ACC112 (cell line): ENCODE measurements at regions not wholly inside any gene's neighbourhood (a gene's known extent, or its start where the extent isn't known, plus 50 kb on each side); places are given as distances from the start of the nearest gene placed in this dataset.
"Not testable (repeated sequence)": the region's sequence is repeated elsewhere in the genome, so short reads cannot be mapped to it uniquely, and the experiment has no call there.

Source experiments
- H2AFZ ChIP-seq: fragments of 200-600 bp; sonication (generic); one replicate; pipeline ENCODE4 v1.6.0; 2017; ENCODE audit warnings: antibody characterized with exemption, low read length; ENCODE audit not compliant: unreplicated experiment
- H3K27ac ChIP-seq: fragments of 200-600 bp; sonication (generic); 2 replicates; pipeline ENCODE4 v1.5.1; 2014; ENCODE audit warnings: low read depth, mild to moderate bottlenecking, antibody characterized with exemption, low read length, moderate library complexity
- H3K27me3 ChIP-seq: fragments of 200-600 bp; sonication (generic); 2 replicates; pipeline ENCODE4 v1.6.1; 2014; ENCODE audit warnings: mild to moderate bottlenecking, antibody characterized with exemption, low read length, moderate library complexity, mixed read lengths; ENCODE audit not compliant: insufficient read depth
- H3K36me3 ChIP-seq: fragments of 200-600 bp; sonication (generic); 2 replicates; pipeline ENCODE4 v1.6.1; 2016; ENCODE audit warnings: mild to moderate bottlenecking, antibody characterized with exemption, low read length, moderate library complexity, mixed read lengths; ENCODE audit not compliant: insufficient read depth
- H3K4me1 ChIP-seq: fragments of 200-600 bp; sonication (generic); one replicate; pipeline ENCODE4 v1.6.1; 2016; ENCODE audit warnings: low read length, mixed read lengths; ENCODE audit not compliant: insufficient read depth, unreplicated experiment, control insufficient read depth
- H3K4me3 ChIP-seq: fragments of 200-600 bp; sonication (generic); 2 replicates; pipeline ENCODE4 v1.5.1; 2014; ENCODE audit warnings: mild to moderate bottlenecking, low read depth, low read length
- H3K79me2 ChIP-seq: fragments of 200-600 bp; sonication (generic); one replicate; pipeline ENCODE4 v1.6.0; 2016; ENCODE audit warnings: low read length; ENCODE audit not compliant: control insufficient read depth, unreplicated experiment, insufficient read depth

- Histone ChIP-seq H3K4me1 (no peaks in the 10 kb centered on the region), H3K4me3 (no peak overlapping the region), H3K36me3 (no peaks in the 10 kb centered on the region), H3K27me3 (peaks cover 60% of the 10 kb centered on the region), H2AFZ (no peak overlapping the region), H3K27ac (no peak overlapping the region), H3K79me2 (no peaks in the 10 kb centered on the region)
Measured at GRCh38 chr1:47686731-47687630, 249.1 kb downstream of the FOXD2 start.

- Histone ChIP-seq H3K36me3 (no peaks in the 10 kb centered on the region), H3K4me1 (no peaks in the 10 kb centered on the region), H3K27ac (no peak overlapping the region), H3K79me2 (no peaks in the 10 kb centered on the region), H2AFZ (no peak overlapping the region), H3K4me3 (no peak overlapping the region), H3K27me3 (peaks cover 65% of the 10 kb centered on the region)
Measured at GRCh38 chr1:47687631-47688460, 250.0 kb downstream of the FOXD2 start.

- H2AFZ ChIP-seq, result no peak overlapping the region
- H3K4me3 ChIP-seq, result no peak overlapping the region
- H3K4me1 ChIP-seq, result no peaks in the 10 kb centered on the region
- H3K27ac ChIP-seq, result no peak overlapping the region
- no peaks in the 10 kb centered on the region for H3K36me3 ChIP-seq
- H3K79me2 ChIP-seq, result no peaks in the 10 kb centered on the region
- peaks cover 72% of the 10 kb centered on the region for H3K27me3 ChIP-seq
Measured at GRCh38 chr1:47688461-47689296, 250.8 kb downstream of the FOXD2 start.

- Histone ChIP-seq H3K4me3 (no peak overlapping the region), H2AFZ (no peak overlapping the region), H3K27me3 (peaks cover 71% of the 10 kb centered on the region), H3K79me2 (no peaks in the 10 kb centered on the region), H3K27ac (no peak overlapping the region), H3K4me1 (no peaks in the 10 kb centered on the region), H3K36me3 (no peaks in the 10 kb centered on the region)
Measured at GRCh38 chr1:47689894-47690293, 252.1 kb downstream of the FOXD2 start.

- Histone ChIP-seq H3K27ac (no peak overlapping the region), H3K4me3 (no peak overlapping the region), H3K79me2 (no peaks in the 10 kb centered on the region), H3K36me3 (no peaks in the 10 kb centered on the region), H3K27me3 (peaks cover 65% of the 10 kb centered on the region), H3K4me1 (no peaks in the 10 kb centered on the region), H2AFZ (no peak overlapping the region)
Measured at GRCh38 chr1:47690341-47691250, 252.8 kb downstream of the FOXD2 start.

GRCh38 chr1:47691293-47691692 lies 253.4 kb downstream of the FOXD2 start:
- H3K36me3 ChIP-seq, H3K4me3 ChIP-seq, H2AFZ ChIP-seq, H3K4me1 ChIP-seq, H3K79me2 ChIP-seq, H3K27ac ChIP-seq: not testable (repeated sequence)
- peaks cover 59% of the 10 kb centered on the region for H3K27me3 ChIP-seq

- H3K4me1 ChIP-seq, result no peaks in the 10 kb centered on the region
- peaks cover 50% of the 10 kb centered on the region for H3K27me3 ChIP-seq
- no peaks in the 10 kb centered on the region for H3K79me2 ChIP-seq
- no peaks in the 10 kb centered on the region for H3K36me3 ChIP-seq
- H3K4me3 ChIP-seq, result no peak overlapping the region
- H2AFZ ChIP-seq, result no peak overlapping the region
- H3K27ac ChIP-seq, result no peak overlapping the region
Measured at GRCh38 chr1:47692196-47692595, 254.4 kb downstream of the FOXD2 start.

GRCh38 chr1:47693115-47693514 lies 255.3 kb downstream of the FOXD2 start:
- Histone ChIP-seq H3K4me3 (no peak overlapping the region), H3K27ac (no peak overlapping the region), H3K27me3 (peaks cover 41% of the 10 kb centered on the region), H2AFZ (no peak overlapping the region), H3K4me1 (no peaks in the 10 kb centered on the region), H3K36me3 (no peaks in the 10 kb centered on the region), H3K79me2 (no peaks in the 10 kb centered on the region)

- Histone ChIP-seq H2AFZ (no peak overlapping the region), H3K4me3 (no peak overlapping the region), H3K4me1 (no peaks in the 10 kb centered on the region), H3K36me3 (no peaks in the 10 kb centered on the region), H3K79me2 (no peaks in the 10 kb centered on the region), H3K27me3 (peaks cover 30% of the 10 kb centered on the region), H3K27ac (no peak overlapping the region)
Measured at GRCh38 chr1:47694011-47694890, 256.4 kb downstream of the FOXD2 start.
